IMR-90 (cell line): ENCODE measurements at regions not wholly inside any gene's neighbourhood (a gene's known extent, or its start where the extent isn't known, plus 50 kb on each side); places are given as distances from the start of the nearest gene placed in this dataset.

Experiments
- ATAC-seq: fragments of 200-7000 bp; cut with Tn5 transposase; 2 replicates; pipeline ENCODE4 v1.9.1; 2020; ENCODE audit warnings: low read depth, mild to moderate bottlenecking, moderate library complexity
- BruUV-seq: library from RNA; stranded (reverse); fragments of 400-500 nt; replicated peaks from 2 replicates; lab custom pipeline; 2021; lab: Mats Ljungman, UMichigan
- CTCF ChIA-PET: fragments of 300-600 bp; formaldehyde crosslinking; extraction: SDS; loops from one replicate; lab custom pipeline; 2021; ENCODE audit warnings: antibody characterized with exemption; lab: Yijun Ruan, JAX
- POLR2A ChIA-PET: fragments of 300-600 bp; sonication (Branson Sonifier 250); formaldehyde crosslinking; loops from one replicate; lab custom pipeline; 2022; ENCODE audit warnings: antibody characterized with exemption; ENCODE audit not compliant: unreplicated experiment; lab: Charles Lee
- DNase-seq: peaks from one replicate; pipeline ENCODE4 v3.0.0; 2013
- H2AFZ ChIP-seq: replicated peaks from 2 replicates; pipeline ENCODE3; 2013; ENCODE audit warnings: low read length, mild to moderate bottlenecking; ENCODE audit not compliant: poor library complexity
- H2AK5ac ChIP-seq: 2 replicates; pipeline ENCODE4 v1.6.1; 2013; ENCODE audit warnings: low read depth, low read length, inconsistent platforms
- H2AK9ac ChIP-seq: replicated peaks from 2 replicates; pipeline ENCODE3; 2013; ENCODE audit warnings: mild to moderate bottlenecking, low read depth, low read length, moderate library complexity; ENCODE audit not compliant: poor library complexity
- H2BK120ac ChIP-seq: 2 replicates; pipeline ENCODE4 v1.6.1; 2013; ENCODE audit warnings: low read depth, low read length, inconsistent platforms
- H2BK15ac ChIP-seq: 3 replicates; pipeline ENCODE4 v1.6.1; 2013; ENCODE audit warnings: low read depth, low read length, inconsistent platforms
- H2BK20ac ChIP-seq: 2 replicates; pipeline ENCODE4 v1.6.1; 2013; ENCODE audit warnings: low read depth, mild to moderate bottlenecking, inconsistent platforms, low read length, moderate library complexity
- H2BK5ac ChIP-seq: 2 replicates; pipeline ENCODE4 v1.6.1; 2013; ENCODE audit warnings: mild to moderate bottlenecking, low read depth, low read length, inconsistent platforms; ENCODE audit not compliant: poor library complexity, severe bottlenecking
- H3K14ac ChIP-seq: replicated peaks from 2 replicates; pipeline ENCODE4 v1.6.1; 2013; ENCODE audit warnings: low read depth, low read length, inconsistent platforms
- H3K18ac ChIP-seq: 2 replicates; pipeline ENCODE4 v1.6.1; 2013; ENCODE audit warnings: low read depth, low read length, control low read depth
- H3K23ac ChIP-seq: 2 replicates; pipeline ENCODE4 v1.6.1; 2013; ENCODE audit warnings: low read depth, low read length, inconsistent platforms
- H3K27ac ChIP-seq: 2 replicates; pipeline ENCODE4 v1.5.1; 2013; ENCODE audit warnings: mild to moderate bottlenecking, control low read depth, low read length; ENCODE audit not compliant: insufficient read depth
- H3K27me3 ChIP-seq: 2 replicates; pipeline ENCODE4 v1.6.1; 2013; ENCODE audit warnings: low read length; ENCODE audit not compliant: control insufficient read depth, insufficient read depth
- H3K36me3 ChIP-seq: 2 replicates; pipeline ENCODE4 v1.6.1; 2013; ENCODE audit warnings: low read length, mixed read lengths; ENCODE audit not compliant: control insufficient read depth, insufficient read depth
- H3K4ac ChIP-seq: 2 replicates; pipeline ENCODE4 v1.6.1; 2013; ENCODE audit warnings: low read depth, low read length, inconsistent platforms
- H3K4me1 ChIP-seq: 2 replicates; pipeline ENCODE4 v1.6.1; 2013; ENCODE audit warnings: low read length, mixed read lengths; ENCODE audit not compliant: control insufficient read depth, insufficient read depth
- H3K4me2 ChIP-seq: 2 replicates; pipeline ENCODE4 v1.6.1; 2013; ENCODE audit warnings: low read depth, mild to moderate bottlenecking, control low read depth, low read length, moderate library complexity
- H3K4me3 ChIP-seq: 2 replicates; pipeline ENCODE4 v1.5.1; 2013; ENCODE audit warnings: low read depth, mild to moderate bottlenecking, control low read depth, low read length, moderate library complexity; ENCODE audit not compliant: insufficient read depth
- H3K56ac ChIP-seq: 2 replicates; pipeline ENCODE4 v1.6.1; 2013; ENCODE audit warnings: low read length, inconsistent platforms; ENCODE audit not compliant: insufficient read depth; ENCODE audit errors: extremely low read depth
- H3K79me1 ChIP-seq, 2 experiments: 2 replicates each; pipeline ENCODE4 v1.6.1; 2013; ENCODE audit warnings: low read length in 2 of 2, inconsistent platforms in 1 of 2, low read depth in 1 of 2
- H3K9ac ChIP-seq: 2 replicates; pipeline ENCODE4 v1.6.1; 2013; ENCODE audit warnings: low read depth, low read length, control low read depth
- H3K9me1 ChIP-seq: 2 replicates; pipeline ENCODE4 v1.6.1; 2013; ENCODE audit warnings: low read length, inconsistent platforms; ENCODE audit not compliant: insufficient read depth
- H3K9me3 ChIP-seq: 2 replicates; pipeline ENCODE4 v1.6.1; 2013; ENCODE audit warnings: low read length; ENCODE audit not compliant: control insufficient read depth, insufficient read depth
- H4K20me1 ChIP-seq: 2 replicates; pipeline ENCODE4 v1.6.1; 2013; ENCODE audit warnings: low read length, inconsistent platforms; ENCODE audit not compliant: insufficient read depth
- H4K5ac ChIP-seq: 2 replicates; pipeline ENCODE4 v1.6.1; 2013; ENCODE audit warnings: mild to moderate bottlenecking, low read depth, low read length, control low read depth
- H4K8ac ChIP-seq, 2 experiments: 2 replicates each; pipeline ENCODE4 v1.6.1; 2013; ENCODE audit warnings: low read depth in 2 of 2, low read length in 2 of 2, control low read depth in 1 of 2, inconsistent platforms in 1 of 2
- H4K91ac ChIP-seq: 2 replicates; pipeline ENCODE4 v1.6.1; 2013; ENCODE audit warnings: low read depth, low read length, inconsistent platforms; ENCODE audit not compliant: insufficient read depth
- CHD1 ChIP-seq: IDR thresholded peaks from 2 replicates; pipeline ENCODE4 v1.6.1; 2012; ENCODE audit warnings: low read depth, low read length, improper control_type of control experiment
- CTCF ChIP-seq: conservative IDR thresholded peaks from 2 replicates; pipeline ENCODE4 v1.5.1; 2012; ENCODE audit warnings: mild to moderate bottlenecking, low read depth, low read length, improper control_type of control experiment
- ELK1 ChIP-seq: fragments of 150-350 bp; IDR thresholded peaks from 2 replicates; pipeline ENCODE4 v1.6.1; 2016; ENCODE audit warnings: low read depth, mild to moderate bottlenecking, low read length, moderate library complexity, borderline replicate concordance
- FOS ChIP-seq: fragments of 150-350 bp; IDR thresholded peaks from 2 replicates; pipeline ENCODE4 v1.6.1; 2016; ENCODE audit warnings: low read depth, low read length
- MAFK ChIP-seq: IDR thresholded peaks from 2 replicates; pipeline ENCODE4 v1.6.1; 2012; ENCODE audit warnings: low read depth, low read length, improper control_type of control experiment
- MAZ ChIP-seq: IDR thresholded peaks from 2 replicates; pipeline ENCODE4 v1.6.1; 2012; ENCODE audit warnings: low read depth, mild to moderate bottlenecking, low read length, improper control_type of control experiment, moderate library complexity, borderline replicate concordance
- MXI1 ChIP-seq: IDR thresholded peaks from 2 replicates; pipeline ENCODE4 v1.6.1; 2012; ENCODE audit warnings: low read depth, mild to moderate bottlenecking, low read length, moderate library complexity, borderline replicate concordance
- NFE2L2 ChIP-seq: fragments of 150-350 bp; IDR thresholded peaks from 2 replicates; pipeline ENCODE4 v1.6.1; 2016; ENCODE audit warnings: low read depth, mild to moderate bottlenecking, low read length
- POLR2A ChIP-seq: IDR thresholded peaks from 2 replicates; pipeline ENCODE4 v1.6.1; 2012; ENCODE audit warnings: mild to moderate bottlenecking, low read depth, low read length
- RAD21 ChIP-seq: IDR thresholded peaks from 2 replicates; pipeline ENCODE4 v1.6.1; 2012; ENCODE audit warnings: low read length, improper control_type of control experiment
- RCOR1 ChIP-seq: IDR thresholded peaks from 2 replicates; pipeline ENCODE4 v1.6.1; 2012; ENCODE audit warnings: mild to moderate bottlenecking, low read length, improper control_type of control experiment; ENCODE audit not compliant: insufficient replicate concordance
- RFX5 ChIP-seq: IDR thresholded peaks from 2 replicates; pipeline ENCODE4 v1.8.0; 2012; ENCODE audit warnings: low read depth, mild to moderate bottlenecking, low read length, moderate library complexity
- SMC3 ChIP-seq: fragments of 150-350 bp; IDR thresholded peaks from 2 replicates; pipeline ENCODE4 v1.6.1; 2016; ENCODE audit warnings: low read depth, mild to moderate bottlenecking, antibody characterized with exemption, low read length, moderate library complexity
- USF2 ChIP-seq: fragments of 150-350 bp; IDR thresholded peaks from 2 replicates; pipeline ENCODE4 v1.6.1; 2017; ENCODE audit warnings: mild to moderate bottlenecking, antibody characterized with exemption, low read length, low read depth
- WGBS, 2 experiments: methylation state at CpG; one replicate each; pipeline versions ENCODE4 v1.1.5 to v1.1.7; 2013; ENCODE audit warnings: missing lambda C conversion rate in 2 of 2; ENCODE audit not compliant: insufficient read length in 1 of 2; ENCODE audit errors: extremely low coverage in 2 of 2; 5-methylcytosine and 5-hydroxymethylcytosine counted together
- dilution Hi-C: fragments of 300-500 bp; cut with HindIII; formaldehyde crosslinking; loops from one replicate; pipeline ENCODE4 v1.14.3; 2018; ENCODE audit warnings: low sequenced_read_pairs; ENCODE audit not compliant: unreplicated experiment
- in situ Hi-C: fragments of 300-500 bp; cut with MboI; formaldehyde crosslinking; loops from 3 replicates; pipeline ENCODE4 v1.14.3; 2019; ENCODE audit warnings: low sequenced_read_pairs, inconsistent platforms, mixed read lengths
- intact Hi-C: fragments of 100-400 bp; cut with micrococcal nuclease; formaldehyde crosslinking; loops from 2 replicates; pipeline ENCODE4 v1.10.0; 2022

- H3K23ac ChIP-seq: no peak overlapping the region
- no peak overlapping the region for H2AK5ac ChIP-seq
- WGBS, 2 experiments: 100% methylated on average over 1 of the region's 10 CpGs; no CpG with 5 or more reads in 1 of the 2 experiments
- no peak for DNase-seq
- no peak overlapping the region for H2BK15ac ChIP-seq
- in situ Hi-C loops (no loop called here), intact Hi-C loops (no loop called here), dilution Hi-C loops (no loop called here)
- no peak overlapping the region for H3K27ac ChIP-seq
- H4K8ac ChIP-seq: no peak overlapping the region
- CTCF ChIA-PET: no interaction called here
- no peak overlapping the region for H4K5ac ChIP-seq
- H3K4me1 ChIP-seq: no peaks in the 10 kb centered on the region
- no peaks in the 10 kb centered on the region for H3K79me1 ChIP-seq
- no peak overlapping the region for H3K56ac ChIP-seq
- H3K4me3 ChIP-seq: no peak overlapping the region
- H3K9me3 ChIP-seq: no peaks in the 10 kb centered on the region
- H3K27me3 ChIP-seq: peaks cover 40% of the 10 kb centered on the region
- H3K18ac ChIP-seq: no peak overlapping the region
- POLR2A ChIA-PET: interaction anchor here (0.6 kb wide), 1 partner anchor 257 kb away, joined by 3 read pairs; no protein-coding TSS in a partner anchor
- H3K14ac ChIP-seq: no peak overlapping the region
- H4K91ac ChIP-seq: no peak overlapping the region
- BruUV-seq: no TSS peak
- ATAC-seq: no peak
- TF ChIP-seq USF2: no peak
- TF ChIP-seq CTCF: no peak
- TF ChIP-seq MAZ: no peak
- TF ChIP-seq NFE2L2: no peak
- TF ChIP-seq RAD21: no peak
- TF ChIP-seq FOS: no peak
- no peak for TF ChIP-seq RFX5
- no peak for TF ChIP-seq MAFK
- TF ChIP-seq ELK1: no peak
- TF ChIP-seq CHD1: no peak
- no peak for TF ChIP-seq MXI1
- TF ChIP-seq SMC3: no peak
- TF ChIP-seq POLR2A: no peak
- TF ChIP-seq RCOR1: no peak
- H2AFZ ChIP-seq: no peak overlapping the region
- no peak overlapping the region for H3K4me2 ChIP-seq
- no peaks in the 10 kb centered on the region for H3K9me1 ChIP-seq
- H3K4ac ChIP-seq: no peak overlapping the region
- H4K20me1 ChIP-seq: no peaks in the 10 kb centered on the region
- no peaks in the 10 kb centered on the region for H3K36me3 ChIP-seq
- H2BK20ac ChIP-seq: no peak overlapping the region
- no peak overlapping the region for H2AK9ac ChIP-seq
- no peak overlapping the region for H2BK120ac ChIP-seq
- H2BK5ac ChIP-seq: no peak overlapping the region
- no peak overlapping the region for H3K9ac ChIP-seq
These were observed 102.3 kb downstream of the CDCA7 start for GRCh38 chr2:173456960-173457359.
